Endothelial cell of umbilical vein (primary cell): ENCODE measurements at regions not wholly inside any gene's neighbourhood (a gene's known extent, or its start where the extent isn't known, plus 50 kb on each side); places are given as distances from the start of the nearest gene placed in this dataset.

Experiments
- BruUV-seq: library from RNA; stranded (reverse); fragments of 400-500 nt; replicated peaks from 2 replicates; lab custom pipeline; 2021; lab: Mats Ljungman, UMichigan
- CTCF ChIA-PET: fragments of 300-600, 350-600 bp; sonication (Branson Sonifier 250); formaldehyde crosslinking; loops from one replicate; lab custom pipeline; 2021; ENCODE audit warnings: antibody characterized with exemption, inconsistent platforms; lab: Charles Lee
- POLR2A ChIA-PET: fragments of 300-600, 350-600 bp; sonication (Branson Sonifier 250); formaldehyde crosslinking; loops from one replicate; lab custom pipeline; 2021; ENCODE audit warnings: antibody characterized with exemption, inconsistent platforms; lab: Charles Lee
- DNase-seq: peaks from one replicate; pipeline ENCODE4 v3.0.0-alpha.2; 2011; ENCODE audit warnings: low read depth, low spot score
- FAIRE-seq: peaks from 2 replicates; lab custom pipeline; 2011; peaks lifted over from hg19 to GRCh38; lab: Jason Lieb, UNC
- H2AFZ ChIP-seq: 2 replicates; pipeline ENCODE4 v1.6.0; 2012; ENCODE audit warnings: low read depth, low read length, control low read depth, inconsistent platforms
- H3K27ac ChIP-seq: 2 replicates; pipeline ENCODE4 v1.5.1; 2011; ENCODE audit warnings: low read depth, mild to moderate bottlenecking, control low read depth, low read length, moderate library complexity; ENCODE audit not compliant: insufficient read depth
- H3K27me3 ChIP-seq, 2 experiments: 2 replicates each; pipeline versions ENCODE4 v1.6.0 to v1.6.1; 2011; ENCODE audit warnings: low read length in 2 of 2, mixed read lengths in 1 of 2; ENCODE audit not compliant: control insufficient read depth in 2 of 2, insufficient read depth in 2 of 2
- H3K36me3 ChIP-seq, 2 experiments: 2 replicates in 1 of 2; 3 replicates in 1 of 2; pipeline ENCODE4 v1.5.1; 2011; ENCODE audit warnings: low read length in 2 of 2, mild to moderate bottlenecking in 1 of 2, moderate library complexity in 1 of 2; ENCODE audit not compliant: control insufficient read depth in 2 of 2, insufficient read depth in 2 of 2; ENCODE audit errors: extremely low read depth in 1 of 2
- H3K4me1 ChIP-seq: 3 replicates; pipeline ENCODE4 v1.5.1; 2011; ENCODE audit warnings: mild to moderate bottlenecking, low read length; ENCODE audit not compliant: control insufficient read depth, insufficient read depth; ENCODE audit errors: extremely low read depth
- H3K4me2 ChIP-seq: 2 replicates; pipeline ENCODE4 v1.6.1; 2011; ENCODE audit warnings: low read length, control low read depth, mixed read lengths; ENCODE audit not compliant: insufficient read depth
- H3K4me3 ChIP-seq, 3 experiments: fragments of 200-600 bp in 1 of 3; sonication (generic), shearing (Covaris generic) in 1 of 3; replicated peaks in 1 of 3; 2 replicates each; pipeline ENCODE4 v1.5.1; 2011 to 2016; ENCODE audit warnings: control low read depth in 3 of 3, low read length in 3 of 3, mild to moderate bottlenecking in 2 of 3, inconsistent platforms in 1 of 3, low read depth in 1 of 3, moderate library complexity in 1 of 3; ENCODE audit not compliant: insufficient read depth in 1 of 3
- H3K79me2 ChIP-seq: 2 replicates; pipeline ENCODE4 v1.6.0; 2012; ENCODE audit warnings: low read length, inconsistent platforms; ENCODE audit not compliant: control insufficient read depth, insufficient read depth
- H3K9ac ChIP-seq: replicated peaks from 2 replicates; pipeline ENCODE3; 2011; ENCODE audit warnings: low read length, control low read depth; ENCODE audit not compliant: insufficient read depth; ENCODE audit errors: extremely low read depth
- H3K9me1 ChIP-seq: replicated peaks from 3 replicates; pipeline ENCODE4 v1.6.0; 2011; ENCODE audit warnings: mild to moderate bottlenecking, low read length; ENCODE audit not compliant: control insufficient read depth, insufficient read depth; ENCODE audit errors: extremely low read depth
- H3K9me3 ChIP-seq: replicated peaks from 2 replicates; pipeline ENCODE4 v1.5.1; 2012; ENCODE audit warnings: low read length, inconsistent platforms; ENCODE audit not compliant: control insufficient read depth, insufficient read depth
- H4K20me1 ChIP-seq: replicated peaks from 2 replicates; pipeline ENCODE3; 2011; ENCODE audit warnings: mild to moderate bottlenecking, low read length; ENCODE audit not compliant: control insufficient read depth, insufficient read depth; ENCODE audit errors: extremely low read depth
- EZH2 ChIP-seq: IDR thresholded peaks from 2 replicates; pipeline ENCODE4 v1.6.1; 2012; ENCODE audit warnings: borderline replicate concordance, low read depth, mild to moderate bottlenecking, moderate library complexity, low read length, inconsistent platforms; ENCODE audit not compliant: severe bottlenecking
- FOS ChIP-seq: IDR thresholded peaks from 2 replicates; pipeline ENCODE4 v1.6.1; 2011; ENCODE audit warnings: mild to moderate bottlenecking, low read length, moderate library complexity, borderline replicate concordance; ENCODE audit not compliant: insufficient read depth
- GATA2 ChIP-seq: IDR thresholded peaks from 2 replicates; pipeline ENCODE4 v1.7.0; 2011; ENCODE audit warnings: low read depth, mild to moderate bottlenecking, moderate library complexity, mixed read lengths, low read length; ENCODE audit not compliant: insufficient read length, insufficient read depth
- JUN ChIP-seq: IDR thresholded peaks from 2 replicates; pipeline ENCODE4 v1.6.1; 2011; ENCODE audit warnings: borderline replicate concordance, low read depth; ENCODE audit not compliant: insufficient read length, insufficient read depth
- MAX ChIP-seq: IDR thresholded peaks from 2 replicates; pipeline ENCODE4 v1.6.1; 2011; ENCODE audit not compliant: insufficient read depth, insufficient read length
- MYC ChIP-seq: IDR thresholded peaks from one replicate; pipeline ENCODE4 v1.6.1; 2011; ENCODE audit warnings: mild to moderate bottlenecking, low read depth, low read length
- POLR2A ChIP-seq: IDR thresholded peaks from 2 replicates; pipeline ENCODE4 v1.6.1; 2012; ENCODE audit warnings: low read depth, mild to moderate bottlenecking, control low read depth, low read length
- POLR2AphosphoS5 ChIP-seq: IDR thresholded peaks from 2 replicates; pipeline ENCODE4 v1.6.1; 2012; ENCODE audit warnings: low read depth, mild to moderate bottlenecking, control low read depth, low read length, moderate library complexity; ENCODE audit not compliant: insufficient read depth
- dilution Hi-C: fragments of 300-500 bp; cut with MboI; formaldehyde crosslinking; loops from one replicate; pipeline ENCODE4 v1.15.0; 2019; ENCODE audit warnings: low sequenced_read_pairs; ENCODE audit not compliant: extremely low pct_ligation_motif_present
- intact Hi-C: fragments of 100-400 bp; cut with micrococcal nuclease; formaldehyde crosslinking; loops from one replicate; pipeline ENCODE4 v1.10.0; 2022
- TF ChIP-seq, protein P1 (sequence below), 2 donors: IDR thresholded peaks; 1 replicate in 1 of 2; 2 replicates in 1 of 2; pipeline ENCODE4 v1.5.1; 2011; ENCODE audit warnings: low read length in 2 of 2, mild to moderate bottlenecking in 2 of 2, moderate library complexity in 2 of 2, control low read depth in 1 of 2, inconsistent platforms in 1 of 2, low read depth in 1 of 2; ENCODE audit not compliant: insufficient read depth in 1 of 2; ENCODE audit errors: extremely low read depth in 1 of 2

DNA sequence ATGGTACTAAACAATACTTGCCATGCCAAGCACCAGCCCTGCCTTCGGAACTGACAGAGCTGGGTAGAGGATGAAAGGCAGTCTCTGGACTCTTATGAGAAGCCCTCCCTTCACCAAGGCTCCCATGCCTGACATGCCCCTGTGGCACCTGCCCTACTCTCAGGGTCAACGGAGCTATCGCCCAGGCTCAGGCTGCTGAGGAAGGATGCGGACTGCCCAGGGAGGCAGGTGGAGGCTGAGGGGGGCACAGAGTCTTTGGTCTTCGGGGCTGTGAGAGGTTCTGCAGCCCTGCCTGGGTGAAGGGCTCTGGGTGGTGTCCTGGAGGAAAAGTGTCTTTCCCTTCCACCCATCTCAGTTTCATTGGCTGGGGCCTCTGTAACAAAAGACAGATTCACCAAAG, 290.8 kb upstream of the B3GAT1 start:
- intact Hi-C loops: no loop called here
- BruUV-seq: no TSS peak
- Histone ChIP-seq H3K4me1 (no peaks in the 10 kb centered on the region), H3K9me3 (no peaks in the 10 kb centered on the region), H3K4me2 (no peak overlapping the region), H3K4me3 (no peak overlapping the region), H3K79me2 (no peaks in the 10 kb centered on the region), H4K20me1 (no peaks in the 10 kb centered on the region), H3K27me3 (no peaks in the 10 kb centered on the region), H3K27ac (no peak overlapping the region), H3K9ac (no peak overlapping the region), H3K36me3 (no peaks in the 10 kb centered on the region), H3K9me1 (no peaks in the 10 kb centered on the region), H2AFZ (no peak overlapping the region)
- DNase-seq (no peak), FAIRE-seq (no peak)
- dilution Hi-C loops: no loop called here
- ChIA-PET POLR2A (no interaction called here), CTCF (no interaction called here)
- TF ChIP-seq GATA2 (no peak), JUN (no peak), MYC (no peak), FOS (no peak), MAX (no peak), POLR2A (no peak), POLR2AphosphoS5 (no peak), EZH2 (no peak)
- TF ChIP-seq, protein P1, sequence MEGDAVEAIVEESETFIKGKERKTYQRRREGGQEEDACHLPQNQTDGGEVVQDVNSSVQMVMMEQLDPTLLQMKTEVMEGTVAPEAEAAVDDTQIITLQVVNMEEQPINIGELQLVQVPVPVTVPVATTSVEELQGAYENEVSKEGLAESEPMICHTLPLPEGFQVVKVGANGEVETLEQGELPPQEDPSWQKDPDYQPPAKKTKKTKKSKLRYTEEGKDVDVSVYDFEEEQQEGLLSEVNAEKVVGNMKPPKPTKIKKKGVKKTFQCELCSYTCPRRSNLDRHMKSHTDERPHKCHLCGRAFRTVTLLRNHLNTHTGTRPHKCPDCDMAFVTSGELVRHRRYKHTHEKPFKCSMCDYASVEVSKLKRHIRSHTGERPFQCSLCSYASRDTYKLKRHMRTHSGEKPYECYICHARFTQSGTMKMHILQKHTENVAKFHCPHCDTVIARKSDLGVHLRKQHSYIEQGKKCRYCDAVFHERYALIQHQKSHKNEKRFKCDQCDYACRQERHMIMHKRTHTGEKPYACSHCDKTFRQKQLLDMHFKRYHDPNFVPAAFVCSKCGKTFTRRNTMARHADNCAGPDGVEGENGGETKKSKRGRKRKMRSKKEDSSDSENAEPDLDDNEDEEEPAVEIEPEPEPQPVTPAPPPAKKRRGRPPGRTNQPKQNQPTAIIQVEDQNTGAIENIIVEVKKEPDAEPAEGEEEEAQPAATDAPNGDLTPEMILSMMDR (IDR thresholded peaks at IDR 0.05; ENCODE audit: extremely low read depth in 1 of 2, insufficient read depth in 1 of 2, low read depth in 1 of 2, low read length in 2 of 2): no peak
